ENCODE measurements at regions not wholly inside any gene's neighbourhood (a gene's known extent, or its start where the extent isn't known, plus 50 kb on each side); places are given as distances from the start of the nearest gene placed in this dataset.
A peak's percentile ranks its signal among the peaks of the same experiment; 100 is the strongest.

DNA sequence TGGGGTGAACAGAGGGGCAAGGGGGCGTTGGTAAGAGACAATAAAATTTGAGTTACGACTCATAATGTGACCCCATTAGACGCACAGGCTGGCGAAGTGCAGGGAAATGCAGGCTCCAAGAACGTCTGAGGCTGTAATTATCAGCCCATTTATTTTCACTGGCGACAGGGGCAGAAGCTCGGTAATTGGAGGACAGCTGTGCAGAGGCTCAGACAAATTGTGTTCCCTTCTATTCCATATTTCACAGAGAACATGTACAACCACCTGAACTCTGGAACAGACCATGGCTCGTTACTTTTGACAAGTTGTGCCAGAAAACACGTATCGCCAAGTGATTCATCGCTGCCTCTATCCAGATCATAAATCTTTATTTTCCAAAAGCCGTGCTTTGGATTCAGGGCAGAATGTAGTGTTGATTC, 137.3 kb upstream of the FRMD4A start:
- DNase-seq: peak; percentile 88

DNA sequence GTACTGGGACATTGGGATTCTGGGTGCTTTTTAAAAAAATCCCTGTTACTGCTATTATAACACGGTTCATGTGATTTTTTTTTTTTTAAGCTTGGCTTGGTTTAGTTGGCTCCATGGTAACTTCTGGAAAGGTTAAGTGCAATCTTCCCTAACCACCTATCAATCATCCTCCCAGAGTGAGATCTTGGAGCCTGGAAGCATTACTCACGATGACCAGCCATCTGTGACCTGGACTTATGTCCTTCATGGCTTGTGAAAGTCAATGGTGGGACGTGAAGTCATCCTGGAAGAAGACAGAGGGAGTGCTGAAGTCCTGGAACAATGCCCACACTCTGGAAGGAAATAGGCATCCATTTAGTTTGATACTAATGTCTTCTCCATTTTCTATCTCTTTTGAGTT, 135.5 kb upstream of the FRMD4A start:
- DNase-seq: no peak

DNA sequence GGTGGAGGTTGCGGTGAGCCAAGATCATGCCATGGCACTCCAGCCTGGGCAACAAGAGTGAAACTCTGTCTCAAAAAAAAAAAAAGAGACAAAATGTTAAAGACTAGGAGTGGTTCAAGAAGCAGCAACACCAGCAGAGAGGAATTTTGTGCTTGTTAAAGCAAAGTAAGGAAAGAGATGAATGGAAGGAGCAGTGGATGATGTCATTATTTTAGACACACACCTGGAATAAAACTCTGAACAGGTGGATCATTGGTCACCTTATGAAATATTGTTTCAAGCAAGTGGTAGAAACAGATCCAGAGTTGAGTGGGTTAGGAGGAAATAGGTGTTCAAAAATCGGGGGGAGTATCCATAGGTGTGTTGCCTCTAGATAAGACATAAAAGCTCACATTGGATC, 129.7 kb upstream of the FRMD4A start:
- no peak for DNase-seq

DNA sequence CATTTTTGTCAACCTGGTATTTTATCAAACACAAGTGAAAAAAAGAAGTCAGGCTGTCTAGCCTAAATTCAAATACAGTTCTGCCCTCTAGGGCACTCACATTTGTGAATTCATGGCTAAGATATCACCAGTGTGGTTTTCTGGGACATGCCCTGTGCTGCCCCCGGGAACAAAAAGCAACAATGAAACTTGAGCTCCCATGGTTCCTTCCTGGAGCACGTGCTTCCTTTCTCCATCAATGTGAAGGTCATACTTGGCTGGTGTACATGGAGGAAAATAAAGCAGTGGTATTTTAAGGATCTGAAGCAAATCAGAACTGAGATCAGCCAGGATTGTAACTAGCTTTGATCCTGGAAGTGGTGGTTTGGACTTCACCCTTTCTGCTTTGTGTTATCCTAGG, 128.9 kb upstream of the FRMD4A start:
- no peak for DNase-seq

DNA sequence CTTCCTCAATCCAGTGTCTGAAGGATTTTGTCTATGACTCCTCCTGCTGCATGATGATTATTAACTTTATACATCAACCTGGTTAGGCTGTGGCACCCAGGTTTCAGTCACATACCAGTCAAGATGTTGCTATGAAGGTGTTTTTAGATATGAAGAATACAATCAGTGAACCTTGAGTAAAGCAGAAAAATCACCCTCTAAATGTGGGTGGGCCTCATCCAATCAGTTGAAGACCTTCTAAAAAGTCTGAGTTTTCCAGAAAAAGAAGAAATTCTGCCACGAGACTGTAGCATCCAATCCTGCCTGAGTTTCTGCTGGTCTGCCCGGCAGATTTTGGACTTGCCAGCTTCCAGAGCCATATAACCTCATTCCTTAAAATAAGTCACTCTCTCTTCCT, 126.1 kb upstream of the FRMD4A start:
- no peak for DNase-seq

DNA sequence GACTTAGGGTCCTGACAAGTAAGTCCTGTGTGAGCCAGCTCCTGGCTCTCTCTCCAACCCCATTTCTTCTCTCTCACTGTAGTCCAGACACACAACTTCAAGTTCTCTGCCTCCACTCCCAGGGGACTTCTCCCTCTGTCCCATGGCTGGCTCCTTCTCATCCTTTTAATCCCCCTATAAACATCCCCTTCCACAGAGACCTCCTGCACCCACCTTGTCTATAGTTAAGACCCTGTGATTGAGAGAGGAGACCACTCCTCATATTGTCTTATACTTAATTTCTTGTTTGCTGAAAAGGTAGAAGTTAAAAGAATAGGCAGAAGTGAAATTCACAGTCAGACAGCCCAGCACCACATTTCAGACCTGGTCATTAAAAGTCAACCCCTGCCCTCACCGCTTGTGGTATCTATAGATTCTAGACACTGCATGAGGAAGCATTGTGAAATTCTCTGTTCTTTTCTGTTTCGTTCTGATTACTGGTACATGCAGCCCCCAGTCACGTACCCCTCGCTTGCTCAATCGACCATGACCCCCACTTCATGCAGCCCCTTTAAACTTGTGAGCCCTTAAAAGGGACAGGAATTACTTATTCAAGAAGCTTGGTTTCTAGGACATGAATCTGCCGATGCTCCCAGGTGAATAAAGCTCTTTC, 125.6 kb upstream of the FRMD4A start:
- DNase-seq: no peak

DNA sequence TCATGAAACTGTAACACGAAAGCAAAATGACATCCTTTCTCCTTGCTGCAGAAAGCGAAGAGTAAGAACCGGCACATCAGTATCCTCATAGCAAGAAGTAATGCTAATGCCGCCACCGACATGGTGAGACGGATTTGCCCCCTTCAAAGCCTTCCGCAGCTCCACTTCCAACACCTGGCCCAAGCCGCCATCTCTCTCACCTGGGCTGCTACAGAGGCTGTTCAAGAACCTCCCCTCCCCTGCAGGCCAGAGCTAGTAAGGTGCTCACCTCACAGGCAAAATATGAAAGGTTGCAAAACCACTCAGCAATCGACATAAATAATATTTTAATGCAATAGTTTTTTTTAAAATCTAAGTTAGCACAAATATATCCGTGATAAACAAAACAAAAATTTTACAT, 123.9 kb upstream of the FRMD4A start:
- no peak for DNase-seq

DNA sequence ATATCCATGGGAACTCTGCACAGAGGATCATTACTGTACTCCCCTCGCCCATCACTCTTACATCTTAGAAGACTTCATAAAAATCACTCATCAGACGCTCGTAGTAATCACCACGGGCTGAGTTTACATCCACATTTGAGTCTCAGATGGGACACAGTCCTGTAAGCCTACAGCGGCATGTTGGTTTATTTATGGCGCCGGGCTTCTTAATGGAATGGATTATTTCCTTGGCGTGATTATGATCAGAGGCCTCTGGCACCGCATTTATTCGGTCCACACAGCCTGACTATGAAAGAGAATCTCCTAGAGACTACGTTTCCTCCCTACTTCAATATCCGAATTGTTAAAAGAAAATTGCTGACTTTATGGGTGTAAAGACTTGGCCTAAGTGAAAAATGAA, 123.5 kb upstream of the FRMD4A start:
- no peak for DNase-seq

DNA sequence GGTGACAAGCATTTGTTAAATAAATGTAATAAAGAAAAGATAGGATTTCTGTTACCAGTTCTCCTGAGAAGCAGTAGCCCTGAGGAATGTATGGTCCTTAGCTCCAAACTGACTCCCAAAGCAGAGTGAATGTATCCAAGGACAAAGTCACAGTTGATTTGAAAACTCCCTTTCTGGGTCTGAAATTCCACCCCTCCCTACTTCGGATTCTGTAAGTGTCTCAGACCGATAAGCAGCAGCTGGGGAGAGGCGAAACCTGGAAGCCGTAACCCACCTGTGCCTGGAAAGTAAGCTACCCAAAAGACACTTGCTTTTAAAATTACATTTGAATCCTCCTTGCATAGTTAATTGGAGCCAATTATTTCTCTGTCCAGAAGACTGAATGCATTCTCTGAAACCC, 122.9 kb upstream of the FRMD4A start:
- DNase-seq: no peak

DNA sequence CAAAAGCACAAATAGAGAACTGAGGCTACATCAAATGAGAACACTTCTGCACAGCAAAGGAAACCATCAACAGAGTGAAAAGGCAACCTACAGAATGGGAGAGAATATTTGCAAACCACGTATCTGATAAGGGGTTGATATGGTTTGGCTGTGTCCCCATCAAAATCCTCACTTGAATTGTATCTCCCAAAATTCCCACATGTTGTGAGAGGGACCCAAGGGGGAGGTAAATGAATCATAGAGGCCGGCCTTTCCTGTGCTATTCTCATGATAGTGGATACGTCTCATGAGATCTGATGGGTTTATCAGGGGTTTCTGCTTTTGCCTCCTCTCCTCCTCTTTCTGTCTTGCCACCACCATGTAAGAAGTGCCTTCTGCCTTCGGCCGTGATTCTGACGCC, 120.6 kb upstream of the FRMD4A start:
- DNase-seq: no peak

DNA sequence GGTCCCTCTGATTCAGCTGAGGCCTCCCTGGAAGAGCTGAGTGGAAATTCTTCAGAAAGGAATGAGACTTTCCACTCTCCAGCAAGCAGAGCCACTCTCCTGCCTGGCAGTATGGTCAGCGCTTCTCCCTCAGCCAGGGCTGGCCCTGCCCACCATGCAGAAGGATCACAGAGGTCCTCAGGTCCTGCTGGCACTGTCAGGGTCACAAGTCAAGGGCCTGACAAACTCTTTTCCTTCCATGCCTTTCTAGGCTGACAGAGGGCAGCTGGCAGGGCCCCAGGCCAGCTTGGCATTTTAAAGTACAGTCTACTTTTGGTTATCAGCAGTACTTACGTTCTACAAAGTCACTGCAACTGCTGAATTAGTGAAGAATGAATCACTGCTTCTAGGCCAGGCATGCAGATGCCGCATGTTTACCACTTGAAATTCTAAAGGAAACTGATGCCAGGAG, 119.3 kb upstream of the FRMD4A start:
- DNase-seq: no peak

DNA sequence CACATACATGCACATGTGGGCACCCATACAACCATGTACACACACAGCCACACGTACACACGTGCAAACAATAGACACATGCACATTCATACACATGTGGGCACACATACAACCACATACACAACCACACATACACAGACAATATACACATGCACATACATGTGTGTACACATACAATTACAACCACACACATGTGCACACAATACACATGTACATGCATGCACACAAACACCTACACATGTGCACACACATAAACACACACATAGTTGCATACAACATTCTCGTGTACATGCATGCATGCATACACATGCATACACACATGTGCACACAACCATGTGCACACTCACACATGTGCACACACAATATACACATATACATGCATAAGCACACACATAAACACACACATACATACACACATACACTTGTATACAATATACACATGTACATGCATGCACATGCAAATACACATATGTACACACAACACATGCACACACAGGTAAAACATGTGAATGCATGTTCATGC, 118.6 kb upstream of the FRMD4A start:
- DNase-seq: no peak

DNA sequence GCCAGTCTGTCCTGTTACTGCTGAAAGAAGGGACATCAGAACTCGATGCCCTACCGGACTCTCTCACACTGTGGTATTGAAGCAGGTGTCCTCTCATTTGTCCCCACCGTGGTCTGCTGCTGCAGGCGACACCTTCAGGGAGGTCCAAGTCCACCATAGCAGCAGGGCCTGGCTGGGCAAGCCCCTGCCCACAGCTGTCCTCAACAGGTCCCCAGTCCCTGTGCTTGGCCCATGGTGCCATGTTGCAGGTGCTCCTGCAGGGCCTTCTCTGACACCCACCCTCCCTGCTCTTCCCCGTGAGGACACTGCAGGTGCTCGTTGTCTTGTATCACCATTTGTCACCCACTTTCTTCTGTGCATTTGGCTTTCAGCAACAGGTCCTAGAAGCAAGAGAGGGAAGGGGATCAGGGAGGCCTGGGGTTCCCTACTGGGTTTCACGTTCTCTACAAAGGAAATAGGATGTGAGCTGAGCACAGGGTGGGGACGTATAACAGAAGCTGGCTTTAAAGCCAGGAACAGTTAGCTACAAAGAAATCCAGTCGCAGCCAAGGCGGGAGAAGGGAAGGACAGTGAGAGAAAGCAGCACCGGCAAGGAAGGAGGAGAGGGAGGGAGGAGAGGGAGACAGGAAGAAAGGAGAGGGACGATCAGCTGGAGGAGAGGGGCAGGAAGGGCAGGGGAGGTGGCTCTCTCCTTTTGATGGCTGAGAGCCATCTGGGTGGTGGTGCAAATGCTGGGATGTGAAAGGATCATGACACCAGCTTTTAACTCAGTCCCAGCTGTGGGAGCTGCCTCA, 117.7 kb upstream of the FRMD4A start:
- no peak for DNase-seq

DNA sequence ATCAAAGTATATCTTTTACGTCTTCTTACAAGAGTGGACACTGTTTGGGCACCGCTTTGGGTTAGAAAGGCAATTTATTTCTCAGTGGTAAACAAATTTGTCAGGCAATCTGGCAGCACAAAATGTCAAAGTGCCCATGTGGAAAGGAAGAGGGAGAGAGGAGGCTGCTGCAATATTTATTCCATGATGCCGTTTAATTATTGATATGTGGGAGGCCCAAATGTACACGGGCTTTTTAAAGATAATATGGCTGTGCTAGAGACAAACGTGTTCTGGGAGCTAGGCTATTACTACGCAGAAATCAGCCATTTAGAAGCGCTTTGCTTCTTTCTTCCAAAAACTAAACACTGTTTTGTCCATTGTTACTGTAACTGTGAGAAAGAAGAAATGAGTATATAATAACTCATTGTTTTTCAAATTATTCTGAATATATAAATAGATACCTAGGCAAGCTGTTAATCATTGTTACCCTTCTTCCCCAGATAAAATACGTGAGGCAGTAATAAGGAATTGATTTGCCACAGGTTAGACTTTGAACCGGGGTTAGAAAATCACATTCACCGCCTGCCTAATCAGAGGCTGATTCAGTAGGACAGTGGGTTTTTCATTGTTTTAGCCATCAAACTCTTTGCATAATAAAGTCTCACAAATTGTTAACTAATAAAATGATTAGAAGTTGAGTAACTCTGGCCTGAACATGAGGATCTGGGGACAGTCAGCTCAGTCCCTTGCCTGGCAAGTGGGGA, 116.5 kb upstream of the FRMD4A start:
- DNase-seq: no peak

DNA sequence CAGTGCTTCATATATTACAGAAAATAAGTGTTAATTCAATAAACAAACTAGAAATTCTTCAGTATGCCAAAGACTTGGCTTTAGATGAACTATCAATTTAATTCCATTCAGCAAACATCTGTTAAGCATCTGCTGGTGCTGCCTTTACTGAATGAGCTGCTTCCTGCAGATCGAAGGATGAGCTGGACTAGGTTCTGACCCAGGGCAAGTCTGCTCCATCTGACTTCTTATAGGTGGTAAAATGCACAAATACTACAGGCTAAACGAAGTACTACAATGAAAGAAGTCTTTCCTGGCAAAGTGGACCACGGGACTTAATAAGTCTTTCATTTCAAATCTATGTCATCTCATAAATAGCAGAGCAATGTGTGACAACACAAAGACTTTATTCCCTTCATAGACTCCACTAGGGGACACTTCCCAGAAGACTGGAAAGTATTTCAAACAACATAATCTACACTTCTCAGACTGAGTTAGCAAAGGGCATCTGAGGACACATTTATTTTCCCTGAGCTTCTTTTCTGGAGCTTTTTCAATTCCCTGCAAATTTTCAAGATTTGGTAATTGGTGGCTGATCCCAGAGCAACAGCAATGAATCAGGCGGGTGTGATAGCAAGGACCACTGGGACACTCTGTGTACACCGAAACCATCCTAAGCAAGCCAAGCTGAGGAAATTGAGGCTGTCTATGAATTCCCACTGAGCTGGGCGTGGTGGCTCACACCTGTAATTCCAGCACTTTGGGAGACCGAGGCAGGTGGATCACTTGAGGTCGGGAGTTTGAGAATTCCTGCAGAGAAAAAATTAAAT, 108.9 kb upstream of the FRMD4A start:
- DNase-seq: no peak

DNA sequence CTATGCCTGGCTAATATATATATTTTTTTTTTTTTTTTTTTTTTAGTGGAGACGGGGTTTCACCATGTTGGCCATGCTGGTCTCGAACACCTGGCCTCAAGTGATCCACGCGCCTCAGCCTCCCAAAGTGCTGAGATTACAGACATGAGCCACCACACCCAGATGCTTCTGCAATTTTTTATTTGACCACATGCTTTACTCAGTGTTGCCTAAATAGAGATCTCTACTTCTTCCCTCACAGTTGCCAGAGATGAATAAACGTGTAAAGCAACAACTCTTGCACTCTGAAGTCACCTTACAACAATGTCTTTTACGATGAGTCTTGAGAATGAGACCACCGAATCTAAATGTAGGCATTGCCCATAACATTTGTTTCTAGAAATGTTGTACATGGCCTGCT, 107.9 kb upstream of the FRMD4A start:
- DNase-seq: no peak

DNA sequence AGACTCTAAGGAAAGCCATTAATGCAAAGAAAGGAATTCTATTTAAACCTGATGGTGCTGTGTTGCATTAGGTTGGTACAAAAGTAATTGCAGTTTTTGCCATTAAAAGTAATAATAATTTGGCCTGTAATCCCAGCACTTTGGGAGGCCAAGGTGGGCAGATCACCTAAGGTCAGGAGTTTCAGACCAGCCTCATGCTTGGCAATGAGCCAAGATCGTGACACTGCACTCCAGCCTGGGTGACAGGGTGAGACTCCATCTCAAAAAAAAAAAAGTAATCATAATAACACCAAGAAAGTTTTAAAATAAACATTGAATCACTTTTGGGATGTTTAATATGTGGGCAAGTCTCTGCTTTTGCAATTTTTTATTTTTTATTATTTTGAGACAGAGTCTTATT, 107.3 kb upstream of the FRMD4A start:
- no peak for DNase-seq

DNA sequence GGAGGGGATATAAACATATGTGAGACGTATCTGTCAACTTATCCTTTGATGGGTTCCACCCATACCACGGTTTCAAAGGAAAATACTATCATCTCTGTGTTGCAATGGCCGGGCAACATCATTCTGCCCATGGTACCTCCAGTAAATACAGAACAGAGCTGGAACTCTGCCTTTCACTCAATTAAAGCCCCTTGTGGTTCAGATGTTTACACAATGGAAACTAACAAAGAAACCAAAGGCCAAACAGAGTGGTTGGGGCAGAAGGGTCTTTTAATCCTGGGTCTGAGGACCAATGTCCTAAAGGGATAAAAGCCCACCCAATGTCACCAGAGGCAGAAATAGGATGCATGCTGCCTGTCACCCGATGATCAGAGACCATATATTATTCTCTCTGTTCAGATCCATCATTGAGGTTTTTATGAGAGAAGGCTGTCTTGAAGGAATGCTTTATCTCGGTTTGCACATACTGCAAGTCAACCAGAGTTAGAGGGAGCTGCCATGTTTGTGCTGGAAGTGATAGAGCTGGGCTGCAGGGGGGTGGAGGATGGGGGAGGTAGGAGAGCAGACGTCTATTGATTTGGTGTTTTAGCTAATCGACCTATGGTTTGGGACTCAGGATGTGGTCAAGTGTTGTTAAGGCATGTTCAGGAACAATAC, 105.4 kb upstream of the FRMD4A start:
- DNase-seq: no peak

DNA sequence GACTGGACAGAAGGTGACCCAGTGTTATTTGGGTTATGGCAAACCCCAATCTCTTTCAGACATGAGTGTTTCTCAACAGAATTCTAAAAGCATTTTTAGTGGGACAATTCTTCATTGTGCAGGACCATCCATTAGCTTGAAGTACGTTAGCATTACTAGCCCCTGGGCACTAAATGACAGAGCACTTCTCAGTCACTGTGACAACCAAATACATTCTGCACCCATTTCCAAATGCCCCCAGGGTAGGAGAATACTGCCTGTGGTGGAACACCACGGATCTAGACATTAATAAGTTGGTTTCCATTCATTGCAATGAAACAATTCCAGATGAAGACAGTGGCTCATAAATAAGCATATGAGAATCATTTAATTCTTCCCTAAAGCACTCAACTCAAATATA, 102.4 kb upstream of the FRMD4A start:
- no peak for DNase-seq

DNA sequence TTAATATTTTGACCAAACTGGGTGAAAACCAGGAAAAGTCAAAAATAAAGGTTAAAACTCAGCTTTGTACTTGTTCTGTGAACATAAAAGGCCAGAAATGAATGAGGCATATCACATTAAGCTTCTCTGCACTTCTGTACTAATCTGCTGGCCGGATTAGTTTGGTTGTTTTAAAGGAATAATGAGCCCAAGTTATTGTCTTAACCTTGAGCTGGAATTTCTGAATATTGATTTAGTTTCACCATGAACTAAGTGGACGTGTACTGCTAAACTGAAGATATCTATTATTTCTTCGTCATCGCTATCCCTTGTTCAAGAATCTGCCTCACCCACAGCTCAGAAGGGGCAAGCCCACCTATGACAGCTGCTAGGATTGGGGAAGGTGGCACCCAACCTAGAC, 101.1 kb upstream of the FRMD4A start:
- DNase-seq: no peak

DNA sequence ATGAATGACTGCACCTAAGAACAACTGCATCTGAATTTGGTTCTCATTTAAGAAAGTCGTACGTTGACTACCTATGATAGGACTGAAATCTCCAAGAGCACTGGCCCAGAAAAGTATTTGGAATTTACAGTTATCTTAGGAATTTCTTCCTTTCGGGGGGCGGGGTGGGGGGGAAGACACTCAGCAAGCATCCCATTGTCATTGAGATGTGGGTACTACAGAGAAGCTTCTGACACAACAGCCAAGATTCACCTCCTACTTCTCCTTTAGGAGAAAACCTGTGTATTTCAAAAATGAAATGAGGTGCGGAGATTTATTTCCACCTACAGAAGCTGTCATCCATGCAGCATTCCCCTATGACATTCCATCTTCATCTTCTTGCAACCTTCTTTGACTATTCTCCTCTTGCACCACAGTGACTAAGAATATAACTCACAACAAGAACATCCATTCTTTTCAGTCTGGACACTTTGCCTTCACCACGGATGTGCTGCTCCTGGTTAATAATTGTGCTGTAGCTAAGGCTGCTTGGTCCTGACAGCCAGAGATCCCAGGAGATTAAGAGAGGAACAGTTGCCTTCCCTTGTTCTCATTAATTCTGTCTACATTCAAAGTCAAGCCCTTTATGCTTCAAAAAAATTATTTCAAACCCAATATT, 98.4 kb upstream of the FRMD4A start:
- DNase-seq: no peak

DNA sequence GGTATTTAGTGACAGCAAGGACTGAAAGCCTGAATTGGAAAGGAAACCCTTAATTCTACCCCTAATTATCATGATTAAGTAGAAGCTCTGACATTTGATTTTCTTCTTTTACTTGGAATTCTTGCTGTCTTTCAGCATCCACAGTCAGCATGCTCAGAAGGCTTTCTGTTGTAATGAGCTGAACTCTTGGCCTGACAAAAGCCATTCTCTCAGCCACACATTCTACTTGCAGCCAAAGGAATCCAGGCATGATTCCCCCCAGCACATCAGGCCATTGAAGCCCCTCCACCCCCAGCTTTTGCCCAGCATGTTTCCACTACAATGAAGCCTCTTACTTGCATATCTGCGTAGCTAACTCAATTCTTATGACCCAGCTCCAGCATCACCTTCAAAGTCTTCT, 94.3 kb upstream of the FRMD4A start:
- no peak for DNase-seq
